Germinal center (tissue), 1 donor: ENCODE measurements at regions not wholly inside any gene's neighbourhood (a gene's known extent, or its start where the extent isn't known, plus 50 kb on each side); places are given as distances from the start of the nearest gene placed in this dataset.

Experiments
- DNase-seq: peaks from one replicate; pipeline ENCODE4 v3.0.0; 2012; ENCODE audit warnings: mixed read lengths, low spot score

DNA sequence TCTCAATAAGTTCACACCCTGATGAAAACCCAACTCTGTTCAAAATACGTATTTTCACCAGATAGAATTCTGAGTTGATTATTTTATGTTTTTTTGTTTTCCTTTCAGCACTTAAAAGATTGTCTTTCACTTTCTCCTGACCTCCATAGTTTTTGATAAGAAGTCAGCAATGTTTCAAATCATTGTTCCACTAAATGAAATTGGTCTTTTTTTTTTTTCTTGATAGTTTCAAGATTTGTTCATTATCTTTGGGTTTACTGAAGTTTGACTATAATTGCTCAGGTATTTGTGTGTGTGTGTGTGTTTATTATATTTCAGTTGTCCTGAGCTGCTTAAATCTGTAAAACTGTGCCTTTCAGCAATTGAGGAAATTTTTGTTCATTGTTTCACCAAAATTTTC lies 498.7 kb downstream of the TLE1 start:
- DNase-seq = no peak

DNA sequence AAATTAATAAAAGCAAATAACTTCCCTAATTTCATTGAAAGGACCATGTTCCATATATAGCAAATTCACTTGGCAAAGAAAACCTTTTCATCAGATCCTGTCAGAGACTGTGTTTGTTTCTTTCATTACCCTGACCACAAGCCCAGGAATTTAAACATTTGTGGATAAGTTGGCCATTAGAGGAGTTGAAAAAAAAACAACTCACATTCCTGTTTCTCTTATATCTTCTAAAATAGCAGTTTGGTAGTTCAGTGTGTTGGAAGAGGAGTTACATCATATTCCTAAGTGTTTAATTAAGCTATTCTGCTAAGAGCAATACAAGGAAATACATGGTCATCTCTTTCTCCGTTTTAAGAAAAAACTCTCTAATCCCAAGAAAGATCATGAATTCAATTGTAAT lies 505.6 kb downstream of the TLE1 start:
- no peak for DNase-seq

DNA sequence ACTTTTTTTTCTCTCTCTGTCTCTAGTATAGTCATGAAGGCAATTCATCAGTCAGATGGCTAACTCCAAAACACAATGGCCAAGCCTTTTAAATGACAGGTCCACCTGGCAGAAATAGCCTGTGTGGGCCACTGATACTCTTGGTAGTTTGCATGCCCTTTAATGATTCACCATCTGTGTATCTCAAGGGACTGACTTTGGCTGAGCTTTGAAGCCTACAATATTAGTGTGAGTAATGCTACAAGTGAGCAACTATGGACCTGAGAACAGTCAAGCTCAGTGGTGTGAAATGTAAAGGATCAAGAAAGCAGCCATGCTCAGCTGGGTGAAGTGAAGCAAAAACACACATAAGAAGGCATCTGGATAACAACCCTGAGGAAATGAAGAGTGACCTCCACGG lies 506.9 kb downstream of the TLE1 start:
- no peak for DNase-seq

DNA sequence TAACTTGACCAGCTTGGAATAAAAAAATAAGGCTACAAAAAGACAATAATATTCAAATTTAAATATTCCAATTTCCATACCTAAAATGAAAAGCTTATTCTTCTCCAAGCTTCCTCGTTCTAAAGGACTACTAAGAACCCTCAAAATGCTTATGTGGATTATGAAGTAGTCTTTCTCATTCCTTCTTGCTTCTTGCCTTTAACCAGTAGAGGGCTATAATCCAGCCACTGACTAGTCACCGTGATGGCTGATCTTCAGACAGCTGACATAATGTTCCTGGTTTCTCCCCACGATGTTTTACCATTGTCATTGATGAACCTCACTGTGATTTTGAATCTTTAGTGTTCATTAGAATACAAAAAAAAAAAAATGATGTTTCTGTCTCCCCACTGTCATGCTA lies 515.3 kb downstream of the TLE1 start:
- no peak for DNase-seq

DNA sequence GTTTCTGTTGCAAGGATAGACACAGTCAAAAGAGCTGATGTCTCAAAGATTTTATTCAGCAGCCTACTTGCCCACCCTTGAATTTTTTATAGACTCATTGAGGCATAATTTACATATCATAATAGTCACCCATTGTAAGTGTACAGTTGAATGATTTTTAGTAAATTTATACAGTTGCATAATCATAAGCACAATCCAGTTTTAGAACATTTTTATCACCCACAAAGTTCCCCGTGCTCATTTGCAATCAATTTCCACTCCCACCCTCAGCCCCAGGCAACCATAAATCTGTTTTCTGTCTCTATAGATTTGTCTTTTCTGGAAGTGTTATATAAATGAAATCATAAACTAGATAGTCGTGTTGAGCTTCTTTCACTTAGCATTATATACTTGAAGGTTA lies 517.7 kb downstream of the TLE1 start:
- no peak for DNase-seq

DNA sequence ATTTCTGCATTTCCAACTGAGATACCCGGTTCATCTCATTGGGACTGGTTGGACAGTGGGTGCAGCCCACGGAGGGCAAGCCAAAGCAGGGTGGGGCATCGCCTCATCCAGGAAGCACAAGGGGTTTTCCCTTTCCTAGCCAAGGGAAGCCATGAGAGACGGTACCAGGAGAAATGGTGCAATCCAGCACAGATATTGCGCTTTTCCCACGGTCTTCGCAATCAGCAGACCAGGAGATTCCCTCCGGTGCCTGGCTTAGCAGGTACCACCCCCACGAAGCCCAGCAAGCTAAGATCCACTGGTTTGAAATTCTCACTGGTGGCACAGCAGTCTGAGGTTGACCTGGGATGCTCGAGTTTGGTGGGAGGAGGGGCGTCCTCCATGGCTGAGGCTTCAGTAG lies 527.0 kb downstream of the TLE1 start:
- no peak for DNase-seq

DNA sequence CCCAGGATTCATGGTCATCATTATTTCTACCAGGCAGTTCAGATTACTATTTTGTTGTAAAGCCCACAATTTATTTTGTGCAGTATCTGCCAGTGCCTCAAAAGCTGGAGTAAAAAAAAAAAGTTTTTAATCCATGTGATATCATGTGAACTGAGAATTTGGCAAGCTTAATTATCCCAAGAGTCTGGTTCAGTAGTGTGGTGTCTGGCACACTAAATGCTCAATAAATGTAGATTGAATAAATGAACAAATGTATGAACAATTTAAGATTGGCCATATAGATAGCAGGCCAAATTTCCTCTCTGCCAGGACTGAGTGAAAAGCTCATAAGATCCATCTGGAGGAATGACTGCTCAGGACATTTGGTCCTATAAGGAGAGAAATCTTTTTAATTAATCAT lies 533.0 kb downstream of the TLE1 start:
- DNase-seq = no peak

DNA sequence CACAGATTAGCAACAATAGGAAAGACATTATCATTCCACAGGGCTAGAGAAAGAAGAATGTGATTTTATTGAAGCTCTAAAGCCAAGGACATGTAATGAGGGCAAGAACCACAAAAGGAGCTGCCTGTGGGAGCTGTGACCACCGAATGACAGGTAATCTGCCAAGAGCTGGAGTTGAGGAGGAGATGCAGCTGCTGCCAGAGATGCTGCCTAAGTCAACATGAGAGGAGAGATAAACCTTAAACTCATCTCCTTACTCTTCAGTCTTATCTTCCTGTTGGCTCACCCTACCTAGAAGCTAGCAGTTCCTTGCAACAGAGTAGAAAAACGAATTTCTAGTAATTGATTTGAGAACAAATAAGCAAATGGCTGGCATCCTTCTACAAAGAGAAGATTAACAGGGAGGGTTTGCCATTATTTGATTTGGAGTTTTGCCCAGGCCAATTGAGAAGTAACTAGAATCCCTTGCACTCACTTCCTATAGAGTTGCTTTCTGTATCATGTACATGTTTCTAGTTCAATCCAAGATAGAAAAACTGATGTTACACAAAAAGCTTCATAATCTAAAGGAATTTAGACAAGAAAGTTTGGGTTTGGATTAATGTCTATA lies 539.2 kb downstream of the TLE1 start:
- DNase-seq = no peak

DNA sequence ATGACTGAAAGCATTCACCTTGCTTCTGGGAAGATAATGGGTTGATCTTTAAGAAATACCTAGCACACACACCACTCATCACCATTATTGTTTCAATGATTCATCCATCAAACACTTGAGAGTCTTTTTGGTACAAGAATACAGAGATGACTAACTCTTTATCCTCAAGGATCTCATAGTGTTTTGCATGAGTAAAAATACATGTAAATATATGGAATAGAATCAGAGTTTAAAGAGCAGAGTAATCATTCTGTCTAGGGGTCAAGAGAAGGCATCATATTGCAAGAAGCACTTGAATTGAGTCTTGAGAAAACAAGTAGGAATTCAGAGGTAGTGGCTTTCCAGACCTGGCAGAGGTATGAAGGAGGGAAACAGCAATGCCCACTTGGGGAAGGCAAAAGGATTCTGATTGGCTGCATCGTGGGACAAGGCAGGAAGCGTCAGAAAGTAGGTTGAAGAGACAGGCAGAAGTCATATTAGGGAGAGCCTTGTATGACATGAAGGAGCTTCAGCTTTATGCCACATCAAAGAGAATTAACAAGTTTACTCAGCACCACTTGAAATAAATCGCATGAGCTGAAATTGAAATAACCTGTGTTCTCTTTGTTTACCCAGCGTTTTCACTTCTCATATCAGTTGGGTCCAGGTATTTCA lies 542.5 kb downstream of the TLE1 start:
- no peak for DNase-seq

DNA sequence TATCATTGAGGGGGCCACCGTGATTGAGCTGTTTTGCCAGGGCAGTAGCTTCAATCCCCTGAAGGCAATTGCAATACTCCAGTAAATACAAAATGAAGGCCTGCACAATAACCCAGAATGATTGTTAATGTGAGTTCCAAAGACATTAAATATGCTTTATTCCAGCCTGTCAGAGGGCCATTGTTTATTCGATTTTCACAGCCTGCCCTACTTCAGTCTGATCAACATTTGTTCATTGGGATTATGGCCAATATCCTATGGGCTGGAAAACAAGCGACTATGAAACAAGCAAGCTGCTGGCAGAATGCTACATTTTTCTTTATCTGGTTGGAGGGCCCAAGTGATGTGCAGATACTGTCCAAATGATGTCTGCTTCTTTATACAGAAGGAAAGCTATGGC lies 543.1 kb downstream of the TLE1 start:
- no peak for DNase-seq

DNA sequence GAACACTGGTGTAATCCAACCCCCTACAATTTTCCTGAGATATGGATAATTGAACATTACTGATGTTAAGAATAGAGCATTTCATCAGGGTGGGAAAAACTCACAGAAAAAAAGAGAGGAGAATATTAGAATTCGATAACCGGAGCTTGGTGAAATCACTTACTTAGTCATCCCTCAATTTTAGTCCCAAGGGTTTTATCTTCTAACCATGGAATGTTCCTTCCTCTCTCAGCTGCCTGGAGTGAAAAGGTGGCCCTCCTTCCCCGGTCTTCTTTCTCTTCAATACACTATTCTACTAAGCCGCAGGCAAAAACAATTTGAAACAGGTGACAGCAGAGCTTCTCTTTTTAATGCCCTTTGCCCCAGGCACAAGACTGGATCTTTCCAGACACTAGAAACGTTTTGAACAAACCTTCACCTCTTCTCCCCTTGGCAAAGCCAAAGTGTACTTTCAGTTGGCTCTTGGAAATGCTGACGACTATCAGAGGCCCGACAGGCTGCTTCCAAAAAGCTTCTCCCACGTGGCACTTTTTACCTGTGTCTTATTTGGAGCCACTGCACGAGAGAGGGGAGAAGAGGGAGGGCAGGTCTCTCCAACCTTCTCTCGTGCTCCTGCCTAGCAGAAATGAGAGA lies 543.9 kb downstream of the TLE1 start:
- DNase-seq = no peak

DNA sequence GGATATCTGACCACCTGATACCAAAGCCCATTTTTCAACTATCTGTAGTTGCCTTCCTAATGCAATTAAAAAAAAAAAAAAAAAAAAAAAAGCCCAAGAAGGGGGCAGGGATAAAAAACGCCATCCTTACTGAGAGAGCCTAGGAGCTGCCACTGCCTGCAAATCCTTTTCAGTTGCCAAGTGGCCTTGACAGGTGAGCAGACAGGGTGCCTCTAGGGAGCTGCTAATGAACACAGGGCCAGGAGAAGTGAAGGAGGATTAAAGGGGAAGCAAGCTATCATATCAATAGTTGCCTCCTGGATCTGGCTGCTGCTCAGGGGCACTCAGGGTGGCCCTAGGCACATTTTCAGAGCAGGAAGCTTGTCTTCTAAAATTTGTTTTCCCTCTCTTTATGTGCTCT lies 547.4 kb downstream of the TLE1 start:
- no peak for DNase-seq

DNA sequence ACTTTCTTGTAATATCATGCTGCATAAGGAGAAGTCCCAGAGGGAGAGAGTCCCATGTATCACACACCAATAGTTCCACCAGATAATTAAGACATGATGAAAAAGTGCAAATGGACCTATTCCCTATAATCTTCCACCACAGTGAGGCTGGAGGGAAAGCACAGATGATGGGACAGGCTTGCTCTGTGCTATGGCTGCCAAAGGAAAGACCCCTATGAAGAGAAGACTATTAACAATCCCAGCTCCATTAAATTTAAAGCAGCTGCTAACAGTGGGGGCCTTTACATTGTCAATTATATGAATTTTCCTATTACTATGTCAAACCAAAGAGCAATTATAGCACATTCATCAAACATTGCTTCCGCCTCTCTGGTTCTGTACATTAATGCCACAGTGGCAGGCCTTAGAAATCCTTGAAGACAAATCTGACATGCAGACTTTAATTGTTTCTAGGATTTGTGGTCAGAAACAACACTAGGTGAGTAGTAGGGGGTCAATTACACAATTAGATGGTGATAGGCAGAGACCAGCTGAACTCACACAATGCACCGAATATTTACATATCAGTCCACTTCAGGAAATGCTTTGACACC lies 551.3 kb downstream of the TLE1 start:
- no peak for DNase-seq

DNA sequence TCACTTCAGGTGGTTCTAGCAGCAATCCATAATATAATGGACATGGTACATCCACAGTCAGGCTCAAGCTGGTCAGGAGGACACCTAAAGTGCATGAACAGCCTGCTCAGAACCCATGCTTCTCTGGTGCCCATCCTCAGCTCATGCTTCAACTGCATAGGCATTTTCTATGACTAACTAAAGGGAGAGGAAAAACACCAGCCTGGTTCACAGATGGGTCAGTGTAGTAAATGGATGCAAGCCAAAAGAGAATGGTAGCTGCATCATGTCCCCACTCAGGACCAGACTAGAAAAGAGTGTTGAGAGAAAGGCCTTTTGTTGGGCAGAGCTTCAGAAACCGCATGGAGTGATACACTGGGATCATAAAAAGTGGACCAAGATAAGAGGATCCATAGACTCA lies 556.6 kb downstream of the TLE1 start:
- DNase-seq = no peak

DNA sequence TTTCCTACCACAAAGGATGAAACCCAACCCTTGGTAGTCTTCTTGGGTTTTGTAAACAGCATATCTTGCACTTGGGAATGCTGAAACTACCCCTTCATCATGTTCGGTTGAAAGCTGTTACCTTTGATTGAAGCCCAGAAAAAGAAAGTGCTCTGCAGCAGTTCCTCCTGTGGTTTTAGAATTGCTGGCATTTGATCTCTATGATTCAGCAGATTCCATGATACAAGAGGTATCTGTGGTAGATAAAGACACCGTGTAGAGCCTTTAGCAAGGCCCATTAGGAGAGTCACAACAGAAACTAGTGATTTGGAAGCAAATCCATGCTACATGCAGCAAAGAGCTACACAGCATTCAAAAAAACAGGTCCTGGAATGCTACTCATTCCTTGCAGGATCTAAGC lies 557.0 kb downstream of the TLE1 start:
- DNase-seq = no peak

DNA sequence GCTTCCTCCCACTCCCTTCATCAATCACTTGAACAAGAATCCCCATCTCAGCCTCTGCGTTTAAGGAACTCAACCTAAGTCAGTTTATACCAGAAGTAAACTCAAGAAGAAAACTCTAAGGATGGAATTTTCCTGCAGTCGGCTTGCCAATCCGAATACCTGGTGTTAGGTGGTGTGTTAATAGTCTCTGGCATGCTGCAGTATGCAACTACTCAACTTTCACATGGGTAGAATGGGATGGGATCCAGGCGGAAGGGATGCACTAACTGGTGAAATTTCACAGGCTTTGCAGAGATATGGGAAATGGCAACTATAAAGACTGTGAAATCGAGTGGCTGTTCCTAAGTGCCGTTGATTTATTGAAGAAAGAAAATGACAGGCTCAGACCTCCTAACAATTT lies 560.6 kb downstream of the TLE1 start:
- DNase-seq = no peak

DNA sequence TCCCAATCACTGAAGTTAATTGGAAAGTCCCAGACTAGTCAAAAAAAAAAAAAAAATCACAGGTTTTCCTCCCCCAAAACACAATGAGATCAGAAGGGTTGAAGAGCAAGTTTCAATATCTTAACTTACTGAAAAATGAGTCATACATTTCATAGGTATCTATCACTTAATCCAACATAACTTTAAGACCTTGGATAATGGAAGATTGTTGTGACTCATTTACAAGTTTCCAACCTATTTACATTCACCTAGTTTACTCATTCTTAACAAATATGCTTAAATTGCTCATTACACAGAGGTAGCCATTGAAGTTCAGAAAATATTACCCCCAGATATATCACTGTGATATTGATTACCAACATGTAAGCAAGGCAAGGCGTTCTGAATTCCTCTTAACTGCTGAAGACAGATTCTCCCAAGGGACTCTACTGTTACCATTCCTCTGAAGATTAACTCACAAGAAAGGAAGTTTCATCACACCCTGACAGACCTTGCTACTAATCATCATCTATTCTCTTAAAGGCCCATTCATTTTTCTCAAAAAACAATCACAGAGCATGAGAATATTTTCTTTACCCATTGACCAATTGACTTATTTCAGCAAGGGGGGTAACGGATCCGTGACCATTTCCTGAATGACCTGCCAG lies 563.8 kb downstream of the TLE1 start:
- no peak for DNase-seq

DNA sequence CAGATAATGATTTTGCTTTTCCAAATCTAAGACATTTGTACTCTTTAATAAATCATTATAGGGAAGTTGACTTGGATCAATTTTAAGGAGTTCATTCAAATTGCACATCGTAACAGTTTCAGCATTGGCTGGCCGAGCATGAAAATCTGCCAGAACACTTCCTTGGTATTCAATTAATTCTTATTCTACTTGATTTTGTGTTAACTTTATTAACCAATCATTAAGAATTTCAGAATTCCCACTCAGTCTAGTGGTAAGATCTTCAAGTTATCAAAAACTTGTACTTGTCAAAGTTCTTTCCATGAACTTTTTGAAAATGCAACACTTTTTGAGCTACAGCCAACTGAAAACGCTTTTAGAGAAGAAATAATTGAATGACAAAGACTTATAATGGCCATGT lies 565.8 kb downstream of the TLE1 start:
- DNase-seq = no peak

DNA sequence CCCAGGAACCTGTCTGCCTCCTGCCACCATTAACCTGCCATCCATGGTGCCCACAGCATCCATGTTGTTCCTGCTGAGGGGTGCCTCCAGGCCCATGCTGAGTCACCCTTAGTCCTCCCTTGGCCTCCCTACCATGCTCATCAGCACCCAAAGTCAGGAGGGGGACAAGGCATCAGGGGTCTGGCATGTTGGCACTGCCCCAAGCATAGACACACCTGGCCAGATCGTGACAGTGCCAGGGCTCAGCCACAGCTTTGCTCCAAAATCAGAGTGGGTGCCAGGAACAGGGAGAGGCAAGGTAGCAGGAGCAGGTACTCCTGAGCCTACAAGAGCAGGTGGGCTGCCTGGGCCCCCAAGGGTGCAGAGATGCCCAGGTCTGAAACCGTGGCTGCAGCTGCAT lies 566.6 kb downstream of the TLE1 start:
- no peak for DNase-seq

DNA sequence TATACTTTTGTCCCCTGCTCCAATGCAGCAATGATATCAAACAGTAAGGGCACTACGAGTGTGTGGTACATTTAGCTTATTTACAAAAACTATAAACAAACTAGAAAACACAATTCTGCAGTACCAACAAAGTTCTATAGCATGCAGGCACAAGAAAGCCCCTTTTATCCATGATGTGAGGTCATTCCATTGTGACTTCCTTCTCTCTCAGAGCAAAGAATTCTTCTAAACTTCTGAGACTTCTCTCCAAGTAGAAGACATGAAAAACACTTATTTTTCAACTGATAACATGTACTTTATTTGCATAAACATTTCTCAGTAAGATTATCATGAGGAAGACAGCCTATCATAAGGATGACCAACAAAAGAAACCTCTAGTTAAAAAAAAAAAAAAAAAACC lies 569.8 kb downstream of the TLE1 start:
- DNase-seq = no peak

DNA sequence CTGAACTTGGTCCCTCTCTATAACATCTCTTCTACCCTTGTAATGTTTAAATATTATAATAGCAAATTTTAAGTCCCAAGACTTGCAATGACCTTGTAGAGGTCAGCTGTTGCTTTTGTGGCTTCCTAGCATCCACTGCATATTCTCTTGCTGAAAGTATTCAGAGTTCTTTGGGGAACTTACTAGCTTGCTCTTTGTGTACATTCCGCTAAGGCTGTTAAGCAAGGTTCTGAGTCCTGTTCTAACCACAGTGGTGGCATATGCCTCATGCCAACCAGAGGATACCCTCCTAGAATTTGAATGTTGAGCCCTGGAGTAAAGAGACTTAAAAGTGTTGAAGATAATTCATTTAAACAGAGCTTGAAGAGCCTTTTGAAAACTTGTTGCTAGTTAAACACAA lies 570.9 kb downstream of the TLE1 start:
- DNase-seq = no peak

DNA sequence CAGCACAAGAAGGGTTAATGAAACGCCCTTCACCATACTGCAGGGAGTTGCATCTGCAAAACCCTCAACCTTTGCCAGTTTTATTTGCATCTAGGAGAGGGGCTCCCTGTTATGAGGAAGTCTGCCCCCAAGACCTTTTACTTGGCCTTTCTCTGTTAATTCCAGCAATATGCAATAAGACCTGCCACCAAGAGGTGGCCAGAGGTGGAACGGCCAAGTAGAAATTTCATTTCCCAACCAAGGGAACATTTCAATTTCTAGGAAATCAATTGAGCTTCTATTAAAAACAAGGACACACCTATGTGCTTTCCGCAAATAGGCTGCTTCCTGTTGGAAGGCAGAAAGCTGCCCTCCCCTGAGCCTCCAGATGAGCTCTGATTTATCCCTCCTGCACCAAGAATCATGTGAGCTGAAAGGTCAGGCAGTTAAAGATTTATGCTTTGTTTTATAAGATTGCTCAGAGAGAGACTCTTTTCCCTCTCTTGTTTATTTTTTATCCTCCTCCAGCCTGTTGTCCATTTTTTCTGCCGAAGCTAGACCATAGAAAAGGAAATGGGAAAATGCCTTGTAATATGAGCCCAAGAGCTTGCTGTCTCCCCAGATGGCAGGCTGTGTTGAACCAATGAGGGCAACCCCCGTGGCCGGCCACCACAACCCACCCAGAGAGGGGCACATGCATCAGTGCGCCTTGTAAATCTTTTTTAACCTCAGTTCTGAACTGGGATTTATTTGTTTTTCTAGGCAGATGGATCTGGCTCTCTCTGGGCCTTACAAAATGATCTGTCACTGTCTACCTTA lies 572.8 kb downstream of the TLE1 start:
- DNase-seq = no peak
